Loucy (cell line): ENCODE measurements at regions not wholly inside any gene's neighbourhood (a gene's known extent, or its start where the extent isn't known, plus 50 kb on each side); places are given as distances from the start of the nearest gene placed in this dataset.

Experiments
- H2AFZ ChIP-seq: fragments of 200-600 bp; sonication (generic); 2 replicates; pipeline ENCODE4 v1.6.0; 2016; ENCODE audit warnings: antibody characterized with exemption, mild to moderate bottlenecking, low read length, moderate library complexity
- H3F3A ChIP-seq: fragments of 200-600 bp; 2 replicates; pipeline ENCODE4 v1.6.0; 2016; ENCODE audit warnings: antibody characterized with exemption, low read depth, mild to moderate bottlenecking
- H3K27me3 ChIP-seq: fragments of 200-600 bp; sonication (generic); 2 replicates; pipeline ENCODE4 v1.6.1; 2014; ENCODE audit warnings: low read length, mild to moderate bottlenecking; ENCODE audit not compliant: insufficient read depth, poor library complexity, severe bottlenecking
- H3K36me3 ChIP-seq: fragments of 200-600 bp; sonication (generic); 2 replicates; pipeline ENCODE4 v1.6.1; 2016; ENCODE audit warnings: low read length; ENCODE audit not compliant: insufficient read depth
- H3K4me1 ChIP-seq: fragments of 200-600 bp; sonication (generic); 2 replicates; pipeline ENCODE4 v1.5.1; 2014; ENCODE audit warnings: low read length, mild to moderate bottlenecking; ENCODE audit not compliant: insufficient read depth, poor library complexity, severe bottlenecking
- H3K4me2 ChIP-seq: fragments of 200-600 bp; sonication (generic); 2 replicates; pipeline ENCODE4 v1.6.0; 2014; ENCODE audit warnings: antibody characterized with exemption, low read length, low read depth, mild to moderate bottlenecking; ENCODE audit not compliant: poor library complexity, severe bottlenecking
- H3K4me3 ChIP-seq: fragments of 200-600 bp; sonication (generic); 2 replicates; pipeline ENCODE4 v1.5.1; 2014; ENCODE audit warnings: low read length, mild to moderate bottlenecking, mixed read lengths; ENCODE audit not compliant: poor library complexity, severe bottlenecking
- H3K79me2 ChIP-seq: fragments of 200-600 bp; sonication (generic); 2 replicates; pipeline ENCODE4 v1.6.1; 2014; ENCODE audit warnings: low read length; ENCODE audit not compliant: insufficient read depth
- H3K9ac ChIP-seq: fragments of 200-600 bp; sonication (generic); 2 replicates; pipeline ENCODE4 v1.6.0; 2014; ENCODE audit warnings: mild to moderate bottlenecking, low read depth, low read length, moderate library complexity; ENCODE audit not compliant: poor library complexity, severe bottlenecking
- H3K9me2 ChIP-seq: fragments of 200-600 bp; sonication (generic); replicated peaks from 2 replicates; pipeline ENCODE4 v1.6.1; 2016; ENCODE audit warnings: low read depth, low read length, mixed read lengths
- H3K9me3 ChIP-seq: fragments of 200-600 bp; sonication (generic); 2 replicates; pipeline ENCODE4 v1.6.1; 2014; ENCODE audit warnings: mild to moderate bottlenecking, antibody characterized with exemption, low read length, low read depth; ENCODE audit not compliant: insufficient read depth
- H4K20me1 ChIP-seq: fragments of 200-600 bp; sonication (generic); 2 replicates; pipeline ENCODE4 v1.6.0; 2014; ENCODE audit warnings: antibody characterized with exemption, low read length, mild to moderate bottlenecking; ENCODE audit not compliant: insufficient read depth, poor library complexity, severe bottlenecking
- EZH2phosphoT487 ChIP-seq: fragments of 200-600 bp; IDR thresholded peaks from 2 replicates; pipeline ENCODE4 v1.6.1; 2018; ENCODE audit warnings: antibody characterized with exemption, mild to moderate bottlenecking, moderate library complexity, borderline replicate concordance
- TF ChIP-seq, protein P1 (sequence below): fragments of 200-600 bp; sonication (generic); conservative IDR thresholded peaks from 2 replicates; pipeline ENCODE4 v1.5.1; 2014; ENCODE audit warnings: mild to moderate bottlenecking, antibody characterized with exemption, low read length

GRCh38 chr2:185050804-185051203, 452.5 kb downstream of the ZNF804A start:
- no peak overlapping the region for H3K9ac ChIP-seq
- no peak overlapping the region for H2AFZ ChIP-seq
- H3K4me3 ChIP-seq, result no peak overlapping the region
- no peaks in the 10 kb centered on the region for H4K20me1 ChIP-seq
- no peak for TF ChIP-seq EZH2phosphoT487
- TF ChIP-seq, protein P1, sequence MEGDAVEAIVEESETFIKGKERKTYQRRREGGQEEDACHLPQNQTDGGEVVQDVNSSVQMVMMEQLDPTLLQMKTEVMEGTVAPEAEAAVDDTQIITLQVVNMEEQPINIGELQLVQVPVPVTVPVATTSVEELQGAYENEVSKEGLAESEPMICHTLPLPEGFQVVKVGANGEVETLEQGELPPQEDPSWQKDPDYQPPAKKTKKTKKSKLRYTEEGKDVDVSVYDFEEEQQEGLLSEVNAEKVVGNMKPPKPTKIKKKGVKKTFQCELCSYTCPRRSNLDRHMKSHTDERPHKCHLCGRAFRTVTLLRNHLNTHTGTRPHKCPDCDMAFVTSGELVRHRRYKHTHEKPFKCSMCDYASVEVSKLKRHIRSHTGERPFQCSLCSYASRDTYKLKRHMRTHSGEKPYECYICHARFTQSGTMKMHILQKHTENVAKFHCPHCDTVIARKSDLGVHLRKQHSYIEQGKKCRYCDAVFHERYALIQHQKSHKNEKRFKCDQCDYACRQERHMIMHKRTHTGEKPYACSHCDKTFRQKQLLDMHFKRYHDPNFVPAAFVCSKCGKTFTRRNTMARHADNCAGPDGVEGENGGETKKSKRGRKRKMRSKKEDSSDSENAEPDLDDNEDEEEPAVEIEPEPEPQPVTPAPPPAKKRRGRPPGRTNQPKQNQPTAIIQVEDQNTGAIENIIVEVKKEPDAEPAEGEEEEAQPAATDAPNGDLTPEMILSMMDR, result no peak
- H3K9me2 ChIP-seq, result no peaks in the 10 kb centered on the region
- H3K4me2 ChIP-seq, result no peak overlapping the region
- H3K9me3 ChIP-seq, result no peaks in the 10 kb centered on the region
- H3K36me3 ChIP-seq, result no peaks in the 10 kb centered on the region
- no peaks in the 10 kb centered on the region for H3K79me2 ChIP-seq
- H3K27me3 ChIP-seq, result no peaks in the 10 kb centered on the region
- no peaks in the 10 kb centered on the region for H3K4me1 ChIP-seq
- H3F3A ChIP-seq, result no peaks in the 10 kb centered on the region

- no peak overlapping the region for H3K4me2 ChIP-seq
- no peak overlapping the region for H2AFZ ChIP-seq
- TF ChIP-seq, protein P1, result no peak
- TF ChIP-seq EZH2phosphoT487, result no peak
These were observed 465.4 kb downstream of the ZNF804A start for GRCh38 chr2:185063761-185064160.

GRCh38 chr2:185066128-185066527, 467.8 kb downstream of the ZNF804A start:
- TF ChIP-seq EZH2phosphoT487, result no peak
- TF ChIP-seq, protein P1, result no peak
- no peak overlapping the region for H3K4me2 ChIP-seq
- H2AFZ ChIP-seq, result no peak overlapping the region
- no peaks in the 10 kb centered on the region for H3K27me3 ChIP-seq
- 0 out of 2 replicates have a peak, but pooled peaks cover 4% of the 10 kb centered on the region for H3K9me2 ChIP-seq
- no peak overlapping the region for H3K4me3 ChIP-seq
- H3K79me2 ChIP-seq, result no peaks in the 10 kb centered on the region
- H3K9ac ChIP-seq, result no peak overlapping the region
- no peaks in the 10 kb centered on the region for H4K20me1 ChIP-seq
- no peaks in the 10 kb centered on the region for H3K36me3 ChIP-seq
- H3K9me3 ChIP-seq, result no peaks in the 10 kb centered on the region
- H3F3A ChIP-seq, result no peaks in the 10 kb centered on the region
- H3K4me1 ChIP-seq, result no peaks in the 10 kb centered on the region

More at GRCh38 chr2:185063761-185064160, 465.4 kb downstream of the ZNF804A start:
- no peaks in the 10 kb centered on the region for H3K27me3 ChIP-seq
- H3K36me3 ChIP-seq, result no peaks in the 10 kb centered on the region
- no peaks in the 10 kb centered on the region for H3F3A ChIP-seq
- H3K9ac ChIP-seq, result no peak overlapping the region
- H3K4me3 ChIP-seq, result no peak overlapping the region
- 0 out of 2 replicates have a peak, but pooled peaks cover 4% of the 10 kb centered on the region for H3K9me2 ChIP-seq
- H4K20me1 ChIP-seq, result no peaks in the 10 kb centered on the region
- H3K4me1 ChIP-seq, result no peaks in the 10 kb centered on the region
- H3K9me3 ChIP-seq, result no peaks in the 10 kb centered on the region
- H3K79me2 ChIP-seq, result no peaks in the 10 kb centered on the region
